ENCODE measurements at regions not wholly inside any gene's neighbourhood (a gene's known extent, or its start where the extent isn't known, plus 50 kb on each side); places are given as distances from the start of the nearest gene placed in this dataset.
"Not testable (repeated sequence)": the region's sequence is repeated elsewhere in the genome, so short reads cannot be mapped to it uniquely, and the experiment has no call there.

DNA sequence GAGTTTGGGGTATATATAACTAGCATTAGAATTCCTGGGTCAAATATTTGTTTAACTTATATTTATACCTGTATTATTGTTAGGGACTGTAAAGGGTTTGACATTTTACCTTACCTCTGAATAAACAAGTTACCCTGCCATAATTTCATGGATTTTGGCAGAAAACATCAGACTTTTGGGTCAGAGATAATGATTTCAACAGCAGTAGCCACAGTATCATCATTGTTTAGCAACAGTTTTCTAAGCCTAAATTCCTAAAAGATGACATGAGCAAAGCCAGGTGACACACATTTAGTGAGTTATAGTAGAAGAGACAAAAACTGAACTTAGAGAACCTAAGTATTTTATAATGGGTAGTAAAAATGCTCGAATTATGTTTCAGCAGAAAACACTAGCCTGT is 954.4 kb downstream of the TRHDE start:
- in situ Hi-C loops (cut with MboI; ENCODE audit: low pct_unique_long_range_greater_than_20kb, low sequenced_read_pairs, unreplicated experiment) = no loop called here
- no peak for DNase-seq (ENCODE audit: low spot score)
- TF ChIP-seq, protein P1, sequence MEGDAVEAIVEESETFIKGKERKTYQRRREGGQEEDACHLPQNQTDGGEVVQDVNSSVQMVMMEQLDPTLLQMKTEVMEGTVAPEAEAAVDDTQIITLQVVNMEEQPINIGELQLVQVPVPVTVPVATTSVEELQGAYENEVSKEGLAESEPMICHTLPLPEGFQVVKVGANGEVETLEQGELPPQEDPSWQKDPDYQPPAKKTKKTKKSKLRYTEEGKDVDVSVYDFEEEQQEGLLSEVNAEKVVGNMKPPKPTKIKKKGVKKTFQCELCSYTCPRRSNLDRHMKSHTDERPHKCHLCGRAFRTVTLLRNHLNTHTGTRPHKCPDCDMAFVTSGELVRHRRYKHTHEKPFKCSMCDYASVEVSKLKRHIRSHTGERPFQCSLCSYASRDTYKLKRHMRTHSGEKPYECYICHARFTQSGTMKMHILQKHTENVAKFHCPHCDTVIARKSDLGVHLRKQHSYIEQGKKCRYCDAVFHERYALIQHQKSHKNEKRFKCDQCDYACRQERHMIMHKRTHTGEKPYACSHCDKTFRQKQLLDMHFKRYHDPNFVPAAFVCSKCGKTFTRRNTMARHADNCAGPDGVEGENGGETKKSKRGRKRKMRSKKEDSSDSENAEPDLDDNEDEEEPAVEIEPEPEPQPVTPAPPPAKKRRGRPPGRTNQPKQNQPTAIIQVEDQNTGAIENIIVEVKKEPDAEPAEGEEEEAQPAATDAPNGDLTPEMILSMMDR (IDR thresholded peaks at IDR 0.05; ENCODE audit: extremely low read depth, insufficient read depth, missing control alignments) = no peak

DNA sequence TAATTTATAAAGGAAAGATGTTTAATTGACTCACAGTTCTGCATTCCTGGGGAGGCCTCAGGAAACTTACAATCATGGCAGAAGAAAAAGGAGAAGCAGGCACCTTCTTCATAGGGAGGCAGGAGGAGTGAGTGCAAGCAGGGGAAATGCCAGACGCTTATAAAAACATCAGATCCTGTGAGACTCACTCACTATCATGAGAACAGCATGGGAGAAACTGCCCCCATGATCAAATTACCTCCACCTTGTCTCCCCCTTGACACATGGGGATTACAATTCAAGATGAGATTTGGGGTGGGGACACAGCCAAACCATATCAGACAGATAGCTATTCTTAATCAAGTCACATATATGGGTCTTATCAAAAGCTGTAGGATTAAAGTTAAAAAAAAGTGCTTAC is 956.7 kb downstream of the TRHDE start:
- in situ Hi-C loops (cut with MboI; ENCODE audit: low pct_unique_long_range_greater_than_20kb, low sequenced_read_pairs, unreplicated experiment); DNase-seq (ENCODE audit: low spot score): not testable (repeated sequence)

DNA sequence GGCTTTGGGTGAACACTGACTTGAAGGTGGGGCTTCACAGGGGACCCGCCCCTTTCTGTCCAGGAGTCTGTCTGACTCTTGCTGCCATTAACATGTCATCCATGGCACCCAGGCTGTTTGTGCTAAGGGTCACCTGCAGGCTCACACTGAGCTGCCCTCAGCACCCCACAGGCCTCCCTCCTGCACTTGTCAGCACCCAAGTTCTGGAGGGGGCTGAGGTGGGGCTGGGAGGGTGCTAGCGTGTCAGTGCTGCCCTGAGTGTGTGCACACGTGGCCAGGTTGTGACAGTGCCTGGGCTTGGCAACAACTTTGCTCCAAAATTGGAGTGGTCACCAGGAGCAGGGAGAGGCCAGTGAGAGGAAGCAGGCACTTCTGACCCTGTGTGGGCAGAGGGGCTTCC is 963.2 kb downstream of the TRHDE start:
- TF ChIP-seq, protein P1 (IDR thresholded peaks at IDR 0.05; ENCODE audit: extremely low read depth, insufficient read depth, missing control alignments) = no peak
- in situ Hi-C loops (cut with MboI; ENCODE audit: low pct_unique_long_range_greater_than_20kb, low sequenced_read_pairs, unreplicated experiment) = no loop called here
- DNase-seq (ENCODE audit: low spot score) = no peak

DNA sequence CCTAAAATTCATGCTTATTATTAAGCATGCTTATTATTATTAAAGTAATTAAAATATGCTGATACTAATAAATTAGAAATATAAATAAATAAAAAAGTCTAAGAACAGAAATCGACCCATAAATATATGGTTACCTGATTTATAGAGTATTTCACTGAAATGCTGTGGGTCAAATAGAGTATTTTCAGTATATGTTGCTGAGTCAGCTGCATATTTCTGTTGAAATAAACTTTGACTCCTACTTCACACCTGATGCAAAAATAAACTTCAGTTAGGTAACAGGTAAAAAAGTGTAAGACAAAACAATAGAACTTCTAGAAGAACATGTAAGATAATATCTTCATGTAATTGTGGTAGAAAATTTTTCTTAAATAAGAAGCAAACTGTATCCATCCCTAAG is 967.9 kb downstream of the TRHDE start:
- no peak for DNase-seq (ENCODE audit: low spot score)
- TF ChIP-seq, protein P1 (IDR thresholded peaks at IDR 0.05; ENCODE audit: extremely low read depth, insufficient read depth, missing control alignments) = no peak
- in situ Hi-C loops (cut with MboI; ENCODE audit: low pct_unique_long_range_greater_than_20kb, low sequenced_read_pairs, unreplicated experiment) = no loop called here

DNA sequence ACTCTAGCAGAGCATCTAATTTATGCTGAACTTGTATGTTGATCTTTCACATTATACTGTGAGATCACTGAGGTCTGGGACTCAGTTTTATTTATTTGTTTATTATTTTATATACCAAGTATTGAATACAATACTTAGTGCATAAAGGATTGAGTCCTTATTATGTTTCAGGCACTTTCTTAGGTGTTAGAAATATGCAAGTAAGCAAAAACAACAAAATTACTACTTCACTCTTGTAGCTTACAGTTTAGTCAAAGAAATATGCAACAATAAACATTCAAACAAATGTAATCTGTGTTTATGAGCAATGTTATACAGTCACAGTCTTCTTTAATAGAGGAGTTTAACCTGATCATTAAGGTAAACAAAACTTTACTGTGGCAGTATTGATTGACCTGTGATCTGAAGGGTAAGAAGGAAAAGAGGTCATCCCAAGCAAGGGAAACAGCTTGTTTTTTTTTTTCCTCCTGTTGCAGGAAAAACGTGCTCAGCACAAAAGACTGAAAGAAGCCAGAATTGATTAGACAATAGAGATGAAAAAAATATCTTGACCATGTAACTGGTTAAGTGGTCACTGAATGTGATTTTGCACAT is 990.7 kb downstream of the TRHDE start:
- in situ Hi-C loops (cut with MboI; ENCODE audit: low pct_unique_long_range_greater_than_20kb, low sequenced_read_pairs, unreplicated experiment) = no loop called here
- TF ChIP-seq, protein P1 (IDR thresholded peaks at IDR 0.05; ENCODE audit: extremely low read depth, insufficient read depth, missing control alignments) = no peak
- DNase-seq (ENCODE audit: low spot score) = no peak

DNA sequence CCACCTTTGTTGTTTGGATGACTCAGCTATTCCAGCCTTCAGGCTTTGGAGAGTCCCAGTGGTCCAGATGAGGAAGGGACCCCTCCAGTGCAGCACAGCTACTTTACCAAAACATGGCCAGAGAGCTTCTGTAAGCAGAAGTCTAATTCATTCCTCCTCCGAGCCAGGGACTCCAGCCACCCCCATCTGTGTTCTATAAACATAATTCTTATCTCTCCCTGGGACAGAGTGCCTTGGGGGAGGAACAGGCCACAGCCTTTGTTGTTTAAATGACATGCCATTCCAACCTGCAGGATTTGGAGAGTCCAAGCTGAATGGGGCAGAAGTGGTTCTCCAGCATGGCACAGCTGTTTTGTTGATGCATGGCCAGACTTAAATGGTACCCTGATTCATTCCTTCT is 994.0 kb downstream of the TRHDE start:
- TF ChIP-seq, protein P1 (IDR thresholded peaks at IDR 0.05; ENCODE audit: extremely low read depth, insufficient read depth, missing control alignments) = no peak
- in situ Hi-C loops (cut with MboI; ENCODE audit: low pct_unique_long_range_greater_than_20kb, low sequenced_read_pairs, unreplicated experiment) = no loop called here
- no peak for DNase-seq (ENCODE audit: low spot score)

DNA sequence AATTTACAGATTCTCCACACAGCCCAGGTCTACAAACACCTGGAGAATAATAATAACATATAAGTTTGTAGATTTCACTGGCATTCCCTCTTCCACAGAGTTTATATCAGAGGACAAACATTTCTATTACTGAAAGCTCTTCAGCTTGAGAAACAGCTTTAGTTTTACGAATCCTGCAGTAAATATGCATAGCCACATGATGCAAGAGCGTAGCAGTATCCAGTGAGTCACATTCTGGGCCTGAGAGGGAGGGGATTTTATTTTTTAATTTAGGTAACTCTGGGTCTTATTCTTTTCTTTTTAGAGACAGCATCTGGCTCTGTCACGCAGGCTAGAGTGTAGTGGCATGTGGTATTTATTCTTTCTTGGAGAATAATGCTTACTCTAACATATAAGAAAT is 1002.8 kb downstream of the TRHDE start:
- in situ Hi-C loops (cut with MboI; ENCODE audit: low pct_unique_long_range_greater_than_20kb, low sequenced_read_pairs, unreplicated experiment) = no loop called here
- TF ChIP-seq, protein P1 (IDR thresholded peaks at IDR 0.05; ENCODE audit: extremely low read depth, insufficient read depth, missing control alignments) = no peak
- DNase-seq (ENCODE audit: low spot score) = no peak

Data from GM13977 (cell line).